ENCODE measurements at regions not wholly inside any gene's neighbourhood (a gene's known extent, or its start where the extent isn't known, plus 50 kb on each side); places are given as distances from the start of the nearest gene placed in this dataset.

DNA sequence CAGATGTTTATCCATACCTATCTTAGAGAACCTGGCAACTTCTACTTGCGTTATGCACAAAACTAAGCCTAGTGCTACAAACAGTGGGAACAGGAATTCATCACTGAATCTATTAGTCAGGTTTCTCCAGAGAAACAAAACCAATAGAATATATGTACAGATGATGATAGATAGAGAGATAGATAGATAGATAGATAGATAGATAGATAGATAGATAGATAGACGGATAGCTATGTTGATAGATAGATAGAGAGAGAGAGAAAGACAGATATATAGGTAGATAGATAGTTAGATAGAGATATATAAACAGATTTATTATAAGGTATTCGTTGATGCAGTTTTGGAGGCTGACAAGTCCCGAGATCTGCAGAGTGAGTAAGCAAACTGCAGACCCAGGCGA, 495.6 kb downstream of the TMEM114 start:
- Mint-ChIP-seq H3K4me1 (no peaks in the 10 kb centered on the region), H3K27me3 (ENCODE audit: low read depth, poor library complexity) (peaks cover 13% of the 10 kb centered on the region), H3K36me3 (ENCODE audit: low read depth) (no peaks in the 10 kb centered on the region), H3K27ac (no peak overlapping the region), H3K4me3 (no peak overlapping the region), H3K9me3 (peaks cover 4% of the 10 kb centered on the region)
- DNase-seq: no peak
- TF ChIP-seq, protein P1, sequence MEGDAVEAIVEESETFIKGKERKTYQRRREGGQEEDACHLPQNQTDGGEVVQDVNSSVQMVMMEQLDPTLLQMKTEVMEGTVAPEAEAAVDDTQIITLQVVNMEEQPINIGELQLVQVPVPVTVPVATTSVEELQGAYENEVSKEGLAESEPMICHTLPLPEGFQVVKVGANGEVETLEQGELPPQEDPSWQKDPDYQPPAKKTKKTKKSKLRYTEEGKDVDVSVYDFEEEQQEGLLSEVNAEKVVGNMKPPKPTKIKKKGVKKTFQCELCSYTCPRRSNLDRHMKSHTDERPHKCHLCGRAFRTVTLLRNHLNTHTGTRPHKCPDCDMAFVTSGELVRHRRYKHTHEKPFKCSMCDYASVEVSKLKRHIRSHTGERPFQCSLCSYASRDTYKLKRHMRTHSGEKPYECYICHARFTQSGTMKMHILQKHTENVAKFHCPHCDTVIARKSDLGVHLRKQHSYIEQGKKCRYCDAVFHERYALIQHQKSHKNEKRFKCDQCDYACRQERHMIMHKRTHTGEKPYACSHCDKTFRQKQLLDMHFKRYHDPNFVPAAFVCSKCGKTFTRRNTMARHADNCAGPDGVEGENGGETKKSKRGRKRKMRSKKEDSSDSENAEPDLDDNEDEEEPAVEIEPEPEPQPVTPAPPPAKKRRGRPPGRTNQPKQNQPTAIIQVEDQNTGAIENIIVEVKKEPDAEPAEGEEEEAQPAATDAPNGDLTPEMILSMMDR (IDR thresholded peaks at IDR 0.05): no peak

DNA sequence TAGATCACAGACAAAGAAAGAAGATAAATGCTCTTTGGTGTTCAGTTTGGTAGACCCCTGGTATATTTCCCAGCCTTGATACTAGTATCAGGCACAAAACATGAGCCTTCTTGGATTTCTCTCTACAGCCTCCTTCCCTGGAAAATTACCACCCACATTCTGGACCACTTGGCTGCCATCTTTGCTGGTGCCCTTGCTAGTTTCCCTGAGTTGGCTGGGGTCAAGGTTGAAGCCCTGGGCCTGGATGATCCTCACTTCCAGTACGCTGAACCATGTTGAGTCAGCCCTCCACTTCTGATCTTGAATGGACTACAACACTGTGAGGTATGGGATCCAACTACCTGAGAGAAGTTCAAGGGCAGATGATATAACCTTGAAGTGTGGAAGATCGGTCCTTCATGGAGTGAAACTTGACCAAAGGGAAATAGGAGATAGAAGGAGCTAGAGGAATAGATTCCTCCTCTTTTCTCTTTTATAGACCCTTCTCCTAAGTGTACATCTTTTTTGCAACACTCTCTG, 501.4 kb downstream of the TMEM114 start:
- Mint-ChIP-seq H3K4me3 (no peak overlapping the region), H3K36me3 (ENCODE audit: low read depth) (no peaks in the 10 kb centered on the region), H3K27me3 (ENCODE audit: low read depth, poor library complexity) (peaks cover 20% of the 10 kb centered on the region), H3K9me3 (no peaks in the 10 kb centered on the region), H3K4me1 (peaks cover 5% of the 10 kb centered on the region), H3K27ac (no peak overlapping the region)
- TF ChIP-seq, protein P1 (IDR thresholded peaks at IDR 0.05): no peak
- no peak for DNase-seq

DNA sequence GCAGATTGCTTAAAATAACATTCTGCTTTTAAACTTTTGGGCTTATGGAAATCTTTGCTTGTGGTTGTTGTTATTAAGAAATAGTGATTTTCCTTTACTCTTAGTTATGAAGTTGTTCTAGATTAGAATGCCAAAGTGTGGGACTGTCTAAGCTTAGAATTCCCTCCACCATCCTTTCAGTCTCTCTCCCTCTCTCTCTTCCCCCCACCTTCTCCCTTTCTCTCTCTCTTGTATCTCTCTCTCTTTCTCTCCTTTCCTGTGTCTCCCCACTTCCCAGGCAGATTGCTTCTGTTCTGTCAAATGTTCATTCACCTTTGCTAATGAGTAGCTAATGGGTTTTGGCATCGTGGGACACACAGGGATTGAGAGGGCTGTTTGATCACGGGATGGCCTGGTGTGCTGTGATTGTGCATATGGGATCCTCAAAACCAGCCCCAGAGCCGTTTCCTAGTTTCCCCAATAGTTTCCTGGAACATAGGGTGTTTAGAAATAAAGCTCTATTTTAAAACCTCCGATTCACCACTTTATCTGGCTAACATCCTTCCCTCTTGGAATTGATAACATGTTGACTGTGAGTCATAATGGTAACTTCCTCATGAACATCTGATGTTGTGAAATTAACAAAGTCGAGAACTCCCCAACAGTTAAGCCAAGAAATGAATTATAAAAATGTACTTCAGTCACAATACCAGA, 502.6 kb downstream of the TMEM114 start:
- Mint-ChIP-seq H3K4me3 (no peak overlapping the region), H3K9me3 (no peaks in the 10 kb centered on the region), H3K36me3 (ENCODE audit: low read depth) (no peaks in the 10 kb centered on the region), H3K27ac (no peak overlapping the region), H3K27me3 (ENCODE audit: low read depth, poor library complexity) (peaks cover 20% of the 10 kb centered on the region), H3K4me1 (peaks cover 5% of the 10 kb centered on the region)
- TF ChIP-seq, protein P1 (IDR thresholded peaks at IDR 0.05): no peak
- no peak for DNase-seq

DNA sequence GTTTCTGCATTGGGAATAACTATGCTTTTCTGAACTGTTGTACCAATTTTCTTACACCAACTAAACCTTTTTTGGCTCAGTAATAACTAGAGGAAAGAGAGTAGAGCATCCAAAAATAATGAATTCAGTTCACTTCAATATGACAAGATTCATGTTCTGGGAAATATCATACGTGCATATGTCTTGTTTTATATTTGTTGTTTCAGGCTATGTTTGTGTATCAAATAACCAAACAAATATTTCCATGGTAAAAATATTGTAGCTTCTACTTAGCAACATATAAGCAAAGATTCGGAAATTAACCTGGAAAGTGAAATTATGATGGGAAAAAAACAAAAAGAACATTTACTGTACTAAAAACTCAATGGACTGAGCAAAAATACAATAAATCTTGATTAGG, 503.2 kb downstream of the TMEM114 start:
- no peak for DNase-seq
- no peaks in the 10 kb centered on the region for H3K36me3 Mint-ChIP-seq (ENCODE audit: low read depth)
- H3K9me3 Mint-ChIP-seq: no peaks in the 10 kb centered on the region
- no peak overlapping the region for H3K4me3 Mint-ChIP-seq
- TF ChIP-seq, protein P1 (IDR thresholded peaks at IDR 0.05): no peak
- no peak overlapping the region for H3K27ac Mint-ChIP-seq
- H3K4me1 Mint-ChIP-seq: peaks cover 5% of the 10 kb centered on the region
- peaks cover 20% of the 10 kb centered on the region for H3K27me3 Mint-ChIP-seq (ENCODE audit: low read depth, poor library complexity)

DNA sequence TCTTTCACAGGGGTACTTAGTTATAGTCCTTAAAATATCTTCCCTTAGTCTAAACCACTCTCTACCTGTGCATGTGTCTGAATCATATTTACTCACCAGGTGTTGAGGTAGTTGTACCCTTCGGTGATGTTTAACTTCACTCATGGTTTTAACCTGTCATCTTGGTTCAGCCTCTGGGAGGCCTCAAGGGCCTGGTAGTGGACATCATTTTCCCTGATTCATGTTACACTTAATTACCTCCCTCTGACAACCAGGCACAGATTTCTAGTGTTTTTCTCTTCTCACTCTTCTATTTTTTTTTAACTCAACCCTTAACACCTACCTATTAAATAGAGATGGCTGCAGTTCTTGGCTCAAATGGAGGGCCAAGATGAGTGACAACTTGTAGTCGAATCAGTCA, 505.4 kb downstream of the TMEM114 start:
- H3K27ac Mint-ChIP-seq: no peak overlapping the region
- H3K9me3 Mint-ChIP-seq: no peaks in the 10 kb centered on the region
- no peak overlapping the region for H3K4me3 Mint-ChIP-seq
- H3K27me3 Mint-ChIP-seq (ENCODE audit: low read depth, poor library complexity): peaks cover 16% of the 10 kb centered on the region
- TF ChIP-seq, protein P1 (IDR thresholded peaks at IDR 0.05): no peak
- peaks cover 5% of the 10 kb centered on the region for H3K4me1 Mint-ChIP-seq
- no peak for DNase-seq
- no peaks in the 10 kb centered on the region for H3K36me3 Mint-ChIP-seq (ENCODE audit: low read depth)

DNA sequence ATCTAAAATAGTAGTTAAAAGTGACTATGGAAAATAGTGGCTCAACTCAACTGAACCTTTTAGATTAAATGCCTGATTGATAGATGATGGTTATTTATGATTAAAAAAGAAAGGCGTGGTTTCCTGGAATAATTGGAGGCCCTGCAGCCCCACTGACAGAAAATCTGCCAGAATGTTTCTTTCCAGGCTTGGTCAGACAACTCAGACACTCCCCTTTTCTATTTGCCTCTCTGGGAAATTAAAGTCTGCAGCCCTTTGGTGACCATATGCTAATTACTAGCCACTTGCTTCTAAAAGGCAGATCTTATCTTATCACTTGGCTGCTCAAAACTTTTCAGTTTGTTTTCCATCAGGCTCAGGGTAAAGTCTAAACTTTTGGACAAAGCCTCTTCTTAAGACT, 506.0 kb downstream of the TMEM114 start:
- no peak overlapping the region for H3K4me3 Mint-ChIP-seq
- DNase-seq: no peak
- TF ChIP-seq, protein P1 (IDR thresholded peaks at IDR 0.05): no peak
- H3K27ac Mint-ChIP-seq: no peak overlapping the region
- H3K36me3 Mint-ChIP-seq (ENCODE audit: low read depth): no peaks in the 10 kb centered on the region
- peaks cover 13% of the 10 kb centered on the region for H3K27me3 Mint-ChIP-seq (ENCODE audit: low read depth, poor library complexity)
- no peaks in the 10 kb centered on the region for H3K9me3 Mint-ChIP-seq
- H3K4me1 Mint-ChIP-seq: peaks cover 5% of the 10 kb centered on the region

Measured in nephron progenitor cell (in vitro differentiated cells).